K562 (cell line): ENCODE measurements at regions not wholly inside any gene's neighbourhood (a gene's known extent, or its start where the extent isn't known, plus 50 kb on each side); places are given as distances from the start of the nearest gene placed in this dataset.

Experiments
- ATAC-seq: fragments of 200-7000 bp; cut with Tn5 transposase; 3 replicates; pipeline ENCODE4 v1.9.1; 2020; ENCODE audit warnings: moderate library complexity
- BruUV-seq: library from RNA; stranded (reverse); fragments of 400-500 nt; replicated peaks from 2 replicates; lab custom pipeline; 2021; lab: Mats Ljungman, UMichigan
- CTCF ChIA-PET: fragments of 300-600 bp; formaldehyde crosslinking; extraction: SDS; loops from one replicate; lab custom pipeline; 2021; ENCODE audit warnings: low intra/inter-chr PET ratio; lab: Yijun Ruan, JAX
- POLR2A ChIA-PET: fragments of 300-600, 350-650 bp; sonication (Branson Sonifier 250); formaldehyde crosslinking; extraction: SDS; loops from one replicate; lab custom pipeline; 2021; ENCODE audit warnings: antibody characterized with exemption, inconsistent platforms; lab: Yijun Ruan, JAX
- DNase-seq, 4 experiments: peaks; one replicate each; pipeline versions ENCODE4 v3.0.0 to v3.0.0-alpha.2; 2011 to 2018; ENCODE audit warnings: low spot score in 3 of 4, mixed read lengths in 3 of 4; ENCODE audit errors: extremely low read depth in 1 of 4
- FAIRE-seq: peaks from 2 replicates; lab custom pipeline; 2011; peaks lifted over from hg19 to GRCh38; lab: Jason Lieb, UNC
- H2AFZ ChIP-seq: 2 replicates; pipeline ENCODE4 v1.6.0; 2011; ENCODE audit warnings: low read depth, low read length, control low read depth, inconsistent platforms
- H3K27ac ChIP-seq: fragments of 200-600 bp; 3 replicates; pipeline ENCODE4 v1.8.0; 2011; ENCODE audit warnings: low read depth, mild to moderate bottlenecking, control low read depth, inconsistent platforms, low read length, moderate library complexity, mixed read lengths; ENCODE audit errors: extremely low read depth
- H3K27me3 ChIP-seq, 2 experiments: fragments of 300-600 bp in 1 of 2; 2 replicates in 1 of 2; 3 replicates in 1 of 2; pipeline versions ENCODE4 v1.6.0 to v1.8.0; 2011; ENCODE audit warnings: inconsistent platforms in 2 of 2, low read length in 2 of 2, mild to moderate bottlenecking in 1 of 2, mixed read lengths in 1 of 2, moderate library complexity in 1 of 2; ENCODE audit not compliant: control insufficient read depth in 2 of 2, insufficient read depth in 2 of 2
- H3K36me3 ChIP-seq: fragments of 300-600 bp; 3 replicates; pipeline ENCODE4 v1.8.0; 2011; ENCODE audit warnings: mild to moderate bottlenecking, low read length, inconsistent platforms; ENCODE audit not compliant: control insufficient read depth, insufficient read depth
- H3K4me1 ChIP-seq, 2 experiments: fragments of 200-600 bp in 1 of 2; replicated peaks in 1 of 2; 2 replicates in 1 of 2; 3 replicates in 1 of 2; pipeline versions ENCODE4 v1.5.1 to v1.8.0; 2011; ENCODE audit warnings: inconsistent platforms in 2 of 2, low read length in 2 of 2, mild to moderate bottlenecking in 1 of 2, mixed read lengths in 1 of 2, moderate library complexity in 1 of 2; ENCODE audit not compliant: control insufficient read depth in 2 of 2, insufficient read depth in 2 of 2
- H3K4me2 ChIP-seq: 2 replicates; pipeline ENCODE4 v1.6.1; 2011; ENCODE audit warnings: low read length, control low read depth, inconsistent platforms, mixed read lengths; ENCODE audit not compliant: insufficient read depth
- H3K4me3 ChIP-seq: fragments of 200-600 bp; sonication (generic), shearing (Covaris generic); 2 replicates; pipeline ENCODE4 v1.5.1; 2016; ENCODE audit warnings: control low read depth, inconsistent platforms
- H3K79me2 ChIP-seq: fragments of 200-600 bp; 3 replicates; pipeline ENCODE4 v1.8.0; 2011; ENCODE audit warnings: low read length, inconsistent platforms; ENCODE audit not compliant: control insufficient read depth, insufficient read depth
- H3K9ac ChIP-seq, 2 experiments: 2 replicates each; pipeline versions ENCODE4 v1.6.0 to v1.6.1; 2011; ENCODE audit warnings: low read depth in 2 of 2, low read length in 2 of 2, control low read depth in 1 of 2, inconsistent platforms in 1 of 2, mild to moderate bottlenecking in 1 of 2, mixed read lengths in 1 of 2; ENCODE audit not compliant: insufficient read depth in 1 of 2
- H3K9me1 ChIP-seq: one replicate; pipeline ENCODE4 v1.6.0; 2011; ENCODE audit warnings: inconsistent platforms, mild to moderate bottlenecking, low read length, moderate library complexity; ENCODE audit not compliant: control insufficient read depth, insufficient read depth
- H3K9me3 ChIP-seq: replicated peaks from 2 replicates; pipeline ENCODE4 v1.5.1; 2011; ENCODE audit warnings: low read depth, low read length, inconsistent platforms; ENCODE audit not compliant: control insufficient read depth, insufficient read depth
- H4K20me1 ChIP-seq: replicated peaks from 2 replicates; pipeline ENCODE4 v1.6.1; 2011; ENCODE audit warnings: low read length, inconsistent platforms, mixed read lengths; ENCODE audit not compliant: control insufficient read depth, insufficient read depth
- CAMTA2 ChIP-seq: fragments of 250-450 bp; sonication (Bioruptor Pico); conservative IDR thresholded peaks from 2 replicates; pipeline ENCODE4 v1.5.1; 2022
- CBX2 ChIP-seq: fragments of 200-600 bp; sonication (generic); IDR thresholded peaks from one replicate; pipeline ENCODE4 v1.6.1; 2012; ENCODE audit warnings: mild to moderate bottlenecking, low read length, inconsistent platforms; ENCODE audit not compliant: insufficient read depth, poor library complexity, severe bottlenecking
- CEBPB ChIP-seq: fragments of 450-650 bp; IDR thresholded peaks from 2 replicates; pipeline ENCODE4 v1.6.1; 2016; ENCODE audit warnings: missing genetic modification characterization, missing compliant biosample characterization
- DDX20 ChIP-seq: fragments of 450-650 bp; IDR thresholded peaks from 2 replicates; pipeline ENCODE4 v1.6.1; 2016; ENCODE audit warnings: missing genetic modification characterization, low read depth, mild to moderate bottlenecking, missing compliant biosample characterization, moderate library complexity
- E2F6 ChIP-seq, 2 experiments: IDR thresholded peaks; 2 replicates each; pipeline ENCODE4 v1.6.1; 2011; ENCODE audit warnings: borderline replicate concordance in 1 of 2, control low read depth in 1 of 2, low read depth in 1 of 2, low read length in 1 of 2, mild to moderate bottlenecking in 1 of 2, mixed read lengths in 1 of 2, moderate library complexity in 1 of 2; ENCODE audit not compliant: insufficient read depth in 1 of 2, insufficient read length in 1 of 2, poor library complexity in 1 of 2, severe bottlenecking in 1 of 2; ENCODE audit errors: extremely low read depth in 1 of 2
- KAT7 ChIP-seq: sonication (generic); formaldehyde crosslinking; IDR thresholded peaks from 2 replicates; pipeline ENCODE4 v1.8.0; 2022; ENCODE audit warnings: missing genetic modification reagents, mild to moderate bottlenecking, borderline replicate concordance
- MEF2D ChIP-seq: conservative IDR thresholded peaks from 2 replicates; pipeline ENCODE4 v1.6.1; 2016; ENCODE audit warnings: low read depth, missing genetic modification characterization, missing compliant biosample characterization
- PRPF4 ChIP-seq: fragments of 200-400 bp; formaldehyde crosslinking; IDR thresholded peaks from one replicate; pipeline ENCODE4 v1.6.1; 2017; ENCODE audit warnings: low read length, low read depth, mild to moderate bottlenecking; ENCODE audit not compliant: insufficient read depth, poor library complexity, severe bottlenecking
- RB1 ChIP-seq: fragments of 450-650 bp; IDR thresholded peaks from 2 replicates; pipeline ENCODE4 v1.6.1; 2017; ENCODE audit warnings: low read depth, mild to moderate bottlenecking
- RBFOX2 ChIP-seq: fragments of 200-400 bp; formaldehyde crosslinking; IDR thresholded peaks from 2 replicates; pipeline ENCODE4 v1.6.1; 2017; ENCODE audit warnings: low read depth, mild to moderate bottlenecking, low read length, moderate library complexity
- TEAD1 ChIP-seq, 2 experiments: fragments of 450-650 bp in 1 of 2; sonication (generic) in 1 of 2; formaldehyde crosslinking; IDR thresholded peaks; 2 replicates each; pipeline versions ENCODE4 v1.4.0 to v1.8.0; 2020 to 2022; ENCODE audit warnings: mild to moderate bottlenecking in 2 of 2, missing genetic modification reagents in 1 of 2
- TFAP4 ChIP-seq: sonication (generic); formaldehyde crosslinking; IDR thresholded peaks from 2 replicates; pipeline ENCODE4 v1.8.0; 2022; ENCODE audit warnings: missing genetic modification reagents, mild to moderate bottlenecking, moderate library complexity, borderline replicate concordance
- ZBED1 ChIP-seq: IDR thresholded peaks from 2 replicates; pipeline ENCODE4 v1.6.1; 2014
- ZNF274 ChIP-seq: IDR thresholded peaks from 2 replicates; pipeline ENCODE4 v1.6.1; 2011; ENCODE audit warnings: low read depth, mild to moderate bottlenecking, low read length, moderate library complexity, borderline replicate concordance
- ZNF76 ChIP-seq: fragments of 250-450 bp; sonication (Bioruptor Pico); IDR thresholded peaks from 2 replicates; pipeline ENCODE4 v1.4.0; 2020; ENCODE audit warnings: mild to moderate bottlenecking, moderate library complexity, borderline replicate concordance
- WGBS: fragments of 100-300 bp; shearing (Covaris generic); methylation state at CpG from one replicate; pipeline ENCODE4 v1.1.6; 2016; ENCODE audit warnings: low coverage, mixed read lengths; ENCODE audit not compliant: insufficient coverage; ENCODE audit errors: missing lambda C conversion rate; 5-methylcytosine and 5-hydroxymethylcytosine counted together
- in situ Hi-C: fragments of 300-500 bp; cut with MboI; formaldehyde crosslinking; loops from 4 replicates; pipeline ENCODE4 v1.15.0; 2018; ENCODE audit warnings: inconsistent platforms, mixed read lengths
- intact Hi-C: fragments of 100-400 bp; cut with micrococcal nuclease; formaldehyde crosslinking; loops from 2 replicates; pipeline ENCODE4 v1.14.2; 2022

GRCh38 chr4:108272046-108272445 is 103.3 kb upstream of the LEF1 start (continued):
- no peak for TF ChIP-seq TEAD1 (CRISPR knock-in tag; IDR thresholded peaks at IDR 0.05)
- no peak for TF ChIP-seq DDX20 (tag)
- TF ChIP-seq ZNF274, result no peak
- no peak for TF ChIP-seq CBX2
- no peak for TF ChIP-seq CAMTA2 (CRISPR knock-in tag)
- TF ChIP-seq RBFOX2, result no peak
- TF ChIP-seq MEF2D, result no peak
- TF ChIP-seq TFAP4, result no peak

- Histone ChIP-seq H3K36me3 (no peaks in the 10 kb centered on the region), H2AFZ (peak overlapping the region; percentile 71), H3K4me2 (no peak overlapping the region), H4K20me1 (no peaks in the 10 kb centered on the region), H3K9me1 (no peaks in the 10 kb centered on the region), H3K4me1 (peaks cover 0 to 4% of the 10 kb centered on the region in 2 experiments; a peak in 1 of 5 replicates), H3K27me3 (no peaks in the 10 kb centered on the region), H3K4me3 (no peak overlapping the region), H3K9me3 (no peaks in the 10 kb centered on the region), H3K27ac (no peak overlapping the region), H3K9ac (no peak overlapping the region), H3K79me2 (no peaks in the 10 kb centered on the region)
- 8% methylated on average over 6 of the region's 6 CpGs for WGBS
- intact Hi-C loops (no loop called here), in situ Hi-C loops (no loop called here)
- DNase-seq (peak in 1 of 4 experiments; percentile 26), ATAC-seq (no peak), FAIRE-seq (no peak)
- BruUV-seq, result no TSS peak
- ChIA-PET POLR2A (interaction anchor here (0.6 kb wide), 1 partner anchor 102 kb away, joined by 3 read pairs; the partner anchor contains the start of gene LEF1), CTCF (no interaction called here)
- TF ChIP-seq RB1 (no peak), KAT7 (CRISPR knock-in tag) (no peak), ZNF76 (CRISPR knock-in tag) (no peak), CEBPB (tag) (no peak), E2F6 (IDR thresholded peaks at IDR 0.05; ENCODE audit: borderline replicate concordance in 1 of 2, extremely low read depth in 1 of 2, insufficient read depth in 1 of 2, insufficient read length in 1 of 2, low read depth in 1 of 2, low read length in 1 of 2, poor library complexity in 1 of 2, severe bottlenecking in 1 of 2) (peak in 1 of 2 experiments; percentile 50), ZBED1 (no peak), PRPF4 (no peak)
These were observed 102.0 kb upstream of the LEF1 start for GRCh38 chr4:108270466-108271450.
